OCI-LY3 (cell line): ENCODE measurements at regions not wholly inside any gene's neighbourhood (a gene's known extent, or its start where the extent isn't known, plus 50 kb on each side); places are given as distances from the start of the nearest gene placed in this dataset.

Source experiments
- H2AFZ ChIP-seq: fragments of 200-600, 300-600 bp; shearing (Covaris generic); 2 replicates; pipeline ENCODE4 v1.6.0; 2014; ENCODE audit warnings: antibody characterized with exemption, low read depth, low read length
- H3K27ac ChIP-seq: fragments of 200-600, 300-600 bp; sonication (generic); 2 replicates; pipeline ENCODE4 v1.5.1; 2014; ENCODE audit warnings: mild to moderate bottlenecking, low read length, moderate library complexity, mixed read lengths
- H3K27me3 ChIP-seq: fragments of 200-600, 300-600 bp; sonication (generic); 2 replicates; pipeline ENCODE4 v1.6.1; 2014; ENCODE audit warnings: low read depth, low read length, mixed read lengths
- H3K36me3 ChIP-seq: fragments of 200-600, 300-600 bp; sonication (generic); replicated peaks from 2 replicates; pipeline ENCODE3; 2014; ENCODE audit warnings: low read depth, low read length, mixed read lengths
- H3K4me1 ChIP-seq: fragments of 300-600, 200-600 bp; sonication (generic); 2 replicates; pipeline ENCODE4 v1.6.1; 2014; ENCODE audit warnings: low read length, mixed read lengths
- H3K4me2 ChIP-seq: fragments of 200-600, 300-600 bp; sonication (generic); 2 replicates; pipeline ENCODE4 v1.6.1; 2014; ENCODE audit warnings: low read length, mixed read lengths
- H3K4me3 ChIP-seq: fragments of 300-600, 200-600 bp; sonication (generic); 2 replicates; pipeline ENCODE4 v1.5.1; 2014; ENCODE audit warnings: antibody characterized with exemption, mild to moderate bottlenecking, low read length, moderate library complexity
- H3K79me2 ChIP-seq: fragments of 300-600, 200-600 bp; shearing (Covaris generic); 2 replicates; pipeline ENCODE4 v1.6.1; 2014; ENCODE audit warnings: mild to moderate bottlenecking, low read length, mixed read lengths
- H3K9ac ChIP-seq: fragments of 300-600, 200-600 bp; shearing (Covaris generic); 2 replicates; pipeline ENCODE4 v1.6.0; 2014; ENCODE audit warnings: mild to moderate bottlenecking, low read length, moderate library complexity
- H3K9me3 ChIP-seq: fragments of 200-600, 300-600 bp; shearing (Covaris generic); 2 replicates; pipeline ENCODE4 v1.6.1; 2014; ENCODE audit warnings: low read length, mixed read lengths; ENCODE audit not compliant: insufficient read depth
- H4K20me1 ChIP-seq: fragments of 200-600, 300-600 bp; sonication (generic); 2 replicates; pipeline ENCODE4 v1.6.1; 2016; ENCODE audit warnings: low read length, mixed read lengths; ENCODE audit not compliant: insufficient read depth
- EZH2phosphoT487 ChIP-seq: fragments of 200-600 bp; shearing (Covaris generic); IDR thresholded peaks from 2 replicates; pipeline ENCODE4 v1.6.1; 2018; ENCODE audit warnings: antibody characterized with exemption, mixed run types, low read depth
- TF ChIP-seq, protein P1 (sequence below): fragments of 200-600, 300-600 bp; sonication (generic); IDR thresholded peaks from 2 replicates; pipeline ENCODE4 v1.5.1; 2014; ENCODE audit warnings: antibody characterized with exemption, low read length, low read depth

GRCh38 chr20:7323957-7324356, 556.5 kb downstream of the BMP2 start:
- H3K9ac ChIP-seq: no peak overlapping the region
- H4K20me1 ChIP-seq: no peaks in the 10 kb centered on the region
- no peaks in the 10 kb centered on the region for H3K36me3 ChIP-seq
- no peak overlapping the region for H3K27ac ChIP-seq
- no peak overlapping the region for H3K4me2 ChIP-seq
- no peaks in the 10 kb centered on the region for H3K4me1 ChIP-seq
- H3K79me2 ChIP-seq: no peaks in the 10 kb centered on the region
- no peak overlapping the region for H2AFZ ChIP-seq
- H3K9me3 ChIP-seq: no peaks in the 10 kb centered on the region
- TF ChIP-seq EZH2phosphoT487: no peak
- TF ChIP-seq, protein P1, sequence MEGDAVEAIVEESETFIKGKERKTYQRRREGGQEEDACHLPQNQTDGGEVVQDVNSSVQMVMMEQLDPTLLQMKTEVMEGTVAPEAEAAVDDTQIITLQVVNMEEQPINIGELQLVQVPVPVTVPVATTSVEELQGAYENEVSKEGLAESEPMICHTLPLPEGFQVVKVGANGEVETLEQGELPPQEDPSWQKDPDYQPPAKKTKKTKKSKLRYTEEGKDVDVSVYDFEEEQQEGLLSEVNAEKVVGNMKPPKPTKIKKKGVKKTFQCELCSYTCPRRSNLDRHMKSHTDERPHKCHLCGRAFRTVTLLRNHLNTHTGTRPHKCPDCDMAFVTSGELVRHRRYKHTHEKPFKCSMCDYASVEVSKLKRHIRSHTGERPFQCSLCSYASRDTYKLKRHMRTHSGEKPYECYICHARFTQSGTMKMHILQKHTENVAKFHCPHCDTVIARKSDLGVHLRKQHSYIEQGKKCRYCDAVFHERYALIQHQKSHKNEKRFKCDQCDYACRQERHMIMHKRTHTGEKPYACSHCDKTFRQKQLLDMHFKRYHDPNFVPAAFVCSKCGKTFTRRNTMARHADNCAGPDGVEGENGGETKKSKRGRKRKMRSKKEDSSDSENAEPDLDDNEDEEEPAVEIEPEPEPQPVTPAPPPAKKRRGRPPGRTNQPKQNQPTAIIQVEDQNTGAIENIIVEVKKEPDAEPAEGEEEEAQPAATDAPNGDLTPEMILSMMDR: no peak
- no peak overlapping the region for H3K4me3 ChIP-seq
- H3K27me3 ChIP-seq: no peaks in the 10 kb centered on the region

GRCh38 chr20:7327810-7328209, 560.3 kb downstream of the BMP2 start:
- no peak overlapping the region for H3K4me3 ChIP-seq
- no peaks in the 10 kb centered on the region for H3K36me3 ChIP-seq
- no peak overlapping the region for H3K4me2 ChIP-seq
- H3K27ac ChIP-seq: no peak overlapping the region
- no peaks in the 10 kb centered on the region for H3K27me3 ChIP-seq
- H3K79me2 ChIP-seq: no peaks in the 10 kb centered on the region
- no peak overlapping the region for H3K9ac ChIP-seq
- no peaks in the 10 kb centered on the region for H3K4me1 ChIP-seq
- H2AFZ ChIP-seq: no peak overlapping the region
- TF ChIP-seq, protein P1: no peak
- no peak for TF ChIP-seq EZH2phosphoT487
- no peaks in the 10 kb centered on the region for H3K9me3 ChIP-seq
- H4K20me1 ChIP-seq: no peaks in the 10 kb centered on the region

DNA sequence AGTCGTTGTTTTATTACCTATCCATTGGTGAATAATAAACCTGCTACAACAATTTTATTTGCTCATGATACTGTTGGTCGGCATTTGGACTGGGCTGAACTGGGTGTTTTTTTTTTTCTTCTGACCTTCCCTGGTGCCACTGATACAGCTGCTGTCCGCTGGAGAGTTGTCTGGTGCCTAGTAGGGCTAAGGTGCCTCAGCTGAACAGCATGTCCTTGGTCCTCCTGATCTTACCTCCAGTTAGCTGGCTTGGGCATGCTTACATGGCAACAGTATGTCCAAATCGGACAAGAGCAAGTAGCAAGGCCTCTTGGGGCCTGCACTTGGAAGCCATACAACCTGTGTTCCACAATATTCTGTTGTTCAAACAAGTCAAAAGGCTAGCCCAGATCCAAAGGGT, 563.4 kb downstream of the BMP2 start:
- Histone ChIP-seq H3K27me3 (no peaks in the 10 kb centered on the region), H3K4me2 (no peak overlapping the region), H3K79me2 (no peaks in the 10 kb centered on the region), H3K9me3 (no peaks in the 10 kb centered on the region), H2AFZ (no peak overlapping the region), H3K36me3 (no peaks in the 10 kb centered on the region), H4K20me1 (no peaks in the 10 kb centered on the region), H3K9ac (no peak overlapping the region), H3K4me3 (no peak overlapping the region), H3K27ac (no peak overlapping the region), H3K4me1 (no peaks in the 10 kb centered on the region)
- TF ChIP-seq EZH2phosphoT487: no peak
- TF ChIP-seq, protein P1: no peak

GRCh38 chr20:7332169-7332568, 564.7 kb downstream of the BMP2 start:
- Histone ChIP-seq H3K4me2 (no peak overlapping the region), H3K9me3 (no peaks in the 10 kb centered on the region), H3K36me3 (no peaks in the 10 kb centered on the region), H3K4me1 (no peaks in the 10 kb centered on the region), H3K27me3 (no peaks in the 10 kb centered on the region), H2AFZ (no peak overlapping the region), H3K4me3 (no peak overlapping the region), H3K27ac (no peak overlapping the region), H4K20me1 (no peaks in the 10 kb centered on the region), H3K79me2 (no peaks in the 10 kb centered on the region), H3K9ac (no peak overlapping the region)
- TF ChIP-seq, protein P1: no peak
- no peak for TF ChIP-seq EZH2phosphoT487
